SK-MEL-5 (cell line): ENCODE measurements at regions not wholly inside any gene's neighbourhood (a gene's known extent, or its start where the extent isn't known, plus 50 kb on each side); places are given as distances from the start of the nearest gene placed in this dataset.
A peak's percentile ranks its signal among the peaks of the same experiment; 100 is the strongest.

ENCODE experiments used
- DNase-seq: peaks from one replicate; pipeline ENCODE4 v3.0.0-alpha.2; 2016; ENCODE audit warnings: low read depth, low spot score
- in situ Hi-C: cut with HindIII; loops from 2 replicates; pipeline ENCODE4 v1.10.0; 2016; ENCODE audit warnings: low sequenced_read_pairs, high pct_unique_total_duplicates, low pct_unique_long_range_greater_than_20kb

DNA sequence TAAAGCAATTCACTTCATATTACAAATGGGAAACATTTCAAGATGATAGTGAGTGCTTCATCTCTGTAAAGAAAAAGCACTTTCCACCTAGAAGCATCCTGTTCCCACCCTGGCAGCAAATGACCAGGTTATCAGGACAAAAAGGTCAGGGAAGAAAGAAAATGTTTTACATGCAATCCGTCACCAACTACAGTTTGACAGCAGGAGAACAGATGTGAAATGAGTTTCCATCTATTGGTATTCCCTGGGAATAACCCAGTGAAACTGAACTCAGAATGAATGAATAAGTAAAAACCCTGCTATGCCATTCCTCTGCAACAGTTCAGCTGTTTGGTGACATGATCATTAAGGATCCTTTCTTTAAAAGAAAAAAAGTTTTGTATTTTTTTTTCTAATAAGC lies 67.6 kb downstream of the HTR1A start:
- in situ Hi-C loops: no loop called here
- no peak for DNase-seq

DNA sequence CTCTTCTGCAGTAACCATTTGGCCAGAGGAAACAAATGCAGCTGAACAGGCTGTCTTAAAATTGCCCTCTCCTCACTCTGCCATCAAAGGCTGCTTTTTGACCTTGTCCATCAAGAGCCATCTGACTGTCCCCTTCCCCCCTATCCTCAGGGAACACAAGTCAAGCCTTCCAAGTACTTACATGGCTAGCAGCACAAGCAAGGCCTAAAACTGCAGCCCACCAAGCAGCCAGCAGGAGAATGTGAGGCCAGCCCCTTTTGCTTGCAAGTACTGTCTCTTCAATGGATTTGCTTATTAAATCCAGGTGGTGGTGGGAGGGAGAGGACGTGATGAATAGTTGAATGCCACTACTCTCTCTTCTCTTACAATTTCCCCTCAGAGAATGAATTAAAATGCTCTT lies 83.5 kb downstream of the HTR1A start:
- in situ Hi-C loops: no loop called here
- DNase-seq: no peak

DNA sequence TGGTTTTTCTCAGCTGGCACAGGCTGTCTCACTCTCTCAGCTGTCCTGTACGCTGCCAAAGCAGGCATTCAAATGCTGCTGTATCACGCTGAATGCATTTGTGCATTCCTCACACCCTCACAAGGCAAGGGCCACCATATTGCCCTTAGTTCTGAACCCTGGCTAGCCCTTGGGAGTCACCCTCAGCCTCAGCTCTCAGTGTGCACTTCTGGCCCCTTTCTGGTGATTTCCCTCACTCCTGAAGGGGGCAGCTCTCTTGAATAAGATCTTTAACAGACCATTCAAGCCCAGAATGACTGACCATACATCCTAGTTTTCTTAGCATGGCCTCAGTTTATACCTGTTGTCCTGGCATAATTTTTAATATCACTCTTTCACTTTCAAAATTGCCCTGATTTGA lies 84.3 kb downstream of the HTR1A start:
- DNase-seq: no peak
- in situ Hi-C loops: no loop called here

DNA sequence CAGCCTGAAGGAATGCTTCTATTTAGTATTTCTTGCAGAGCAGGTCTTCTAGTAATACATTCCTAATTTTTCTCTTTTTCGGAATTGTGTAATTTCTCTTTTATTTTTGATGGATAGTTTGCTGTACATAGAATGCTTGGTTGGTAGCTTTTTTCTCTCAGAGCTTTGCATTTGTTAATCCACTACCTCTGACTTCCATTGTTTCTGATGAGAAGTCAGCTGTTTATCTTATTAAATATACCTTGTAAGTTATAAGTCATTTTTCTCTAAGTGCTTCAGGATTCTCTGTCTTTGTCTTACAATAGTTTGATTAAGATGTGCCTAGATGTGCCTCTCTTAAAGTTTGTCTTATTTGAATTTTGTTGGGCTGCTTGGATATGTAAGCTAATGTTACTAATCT lies 101.9 kb downstream of the HTR1A start:
- in situ Hi-C loops: no loop called here
- no peak for DNase-seq

- no peak for DNase-seq
- in situ Hi-C loops: no loop called here
Measured at GRCh38 chr5:63854076-63854475, 108.2 kb downstream of the HTR1A start.

- in situ Hi-C loops: no loop called here
- no peak for DNase-seq
Measured at GRCh38 chr5:63843190-63843589, 119.1 kb downstream of the HTR1A start.

DNA sequence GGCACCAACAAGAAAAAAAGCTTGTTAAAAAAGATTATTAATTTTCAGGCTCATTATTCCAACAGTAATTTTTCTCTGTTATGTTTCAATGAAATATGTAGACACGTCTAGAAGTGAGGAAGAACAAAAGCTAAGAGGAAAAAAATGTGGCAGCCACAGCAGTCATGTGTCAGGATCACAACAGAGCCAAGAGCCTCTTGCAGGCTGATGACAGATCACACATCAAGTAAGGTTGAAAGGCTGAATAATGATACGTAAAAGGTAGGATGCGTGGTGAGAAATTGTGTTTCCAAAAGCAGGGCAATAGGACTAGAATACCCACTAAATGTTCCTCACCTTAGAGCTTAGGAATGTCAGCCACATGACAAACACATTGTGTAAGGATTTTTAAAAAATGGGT lies 124.8 kb downstream of the HTR1A start:
- DNase-seq: no peak
- in situ Hi-C loops: no loop called here

DNA sequence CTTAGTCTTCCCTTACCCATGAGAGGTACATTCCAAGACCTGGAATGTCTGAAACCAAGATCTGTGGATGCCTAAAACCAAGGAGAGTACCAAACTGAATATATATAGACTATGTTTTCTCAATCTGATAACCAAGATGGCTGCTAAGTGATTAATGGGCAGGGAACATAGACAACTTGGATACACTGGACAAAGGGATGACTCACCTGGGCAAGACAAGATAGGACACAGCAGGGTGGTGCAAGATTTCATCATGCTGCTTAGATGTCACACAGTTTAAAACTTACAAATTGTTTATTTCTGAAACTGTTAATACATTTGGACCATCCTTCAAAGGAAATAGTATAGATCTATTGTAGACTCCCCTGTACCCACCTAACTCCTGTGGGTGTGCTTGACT lies 130.9 kb downstream of the HTR1A start:
- no peak for DNase-seq
- in situ Hi-C loops: no loop called here

DNA sequence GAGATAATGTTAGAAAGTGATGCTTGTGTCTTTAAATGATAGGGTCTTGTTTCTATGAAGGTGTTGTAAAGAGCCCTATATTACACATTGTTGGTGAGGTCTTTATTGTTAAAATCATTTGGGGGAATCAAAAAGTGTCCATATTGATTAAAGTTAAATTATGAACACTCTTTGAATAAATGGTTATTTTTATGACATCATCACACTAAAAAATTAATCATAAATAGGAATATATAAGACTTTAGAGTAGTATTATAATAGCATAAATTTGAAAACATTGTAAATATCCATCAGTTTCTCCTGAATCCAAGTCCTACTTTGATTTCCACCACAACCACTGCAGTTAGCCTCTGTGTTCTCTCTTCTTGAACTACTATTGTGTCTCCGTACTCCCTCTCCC lies 136.3 kb downstream of the HTR1A start:
- in situ Hi-C loops: no loop called here
- no peak for DNase-seq

DNA sequence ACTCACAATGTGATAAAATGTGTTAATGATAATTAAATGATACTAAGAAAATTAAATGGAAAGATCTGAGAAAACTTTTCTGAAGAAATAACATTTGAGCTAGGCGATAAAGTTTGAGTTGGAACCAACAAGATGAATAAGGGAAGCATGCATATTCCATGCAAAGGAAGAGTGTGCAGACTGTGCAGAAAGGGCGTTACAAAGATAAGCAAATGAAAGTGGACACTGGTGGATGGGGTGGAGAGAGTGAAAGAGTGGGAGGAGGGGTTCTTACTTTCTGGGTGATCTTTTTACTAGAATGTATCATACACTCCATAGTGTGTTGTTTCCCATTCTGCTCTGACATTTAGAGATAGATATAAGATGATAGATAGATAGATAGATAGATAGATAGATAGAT lies 138.7 kb downstream of the HTR1A start:
- no peak for DNase-seq
- in situ Hi-C loops: no loop called here

- in situ Hi-C loops: no loop called here
Measured at GRCh38 chr5:63822614-63823013, 139.6 kb downstream of the HTR1A start.

GRCh38 chr5:63820577-63820976 lies 141.7 kb downstream of the HTR1A start:
- DNase-seq: no peak
- in situ Hi-C loops: no loop called here

More at GRCh38 chr5:63822614-63823013, 139.6 kb downstream of the HTR1A start:
- DNase-seq: peak; percentile 32

- in situ Hi-C loops: no loop called here
- DNase-seq: no peak
Measured at GRCh38 chr5:63812693-63813092, 149.6 kb downstream of the HTR1A start.

- in situ Hi-C loops: no loop called here
- no peak for DNase-seq
Measured at GRCh38 chr5:63811961-63812360, 150.3 kb downstream of the HTR1A start.

DNA sequence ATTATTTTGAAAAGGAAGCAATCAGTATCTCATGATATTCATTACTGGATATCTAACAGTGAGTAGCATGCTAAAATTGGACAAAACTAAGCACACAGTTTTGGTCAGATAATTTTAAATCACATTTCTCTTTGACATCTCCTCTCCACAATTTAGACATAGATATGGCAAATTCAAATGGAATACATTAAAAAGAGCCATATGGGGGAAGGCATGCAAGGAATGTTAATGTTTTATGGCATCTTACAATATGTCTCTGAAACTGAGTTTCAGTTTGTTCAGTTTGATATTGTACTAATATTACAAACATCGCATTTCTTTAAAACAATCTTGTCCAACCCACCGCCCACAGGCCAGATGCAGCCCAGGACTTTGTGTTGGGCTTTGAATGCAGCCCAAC lies 151.0 kb downstream of the HTR1A start:
- DNase-seq: no peak
- in situ Hi-C loops: no loop called here

DNA sequence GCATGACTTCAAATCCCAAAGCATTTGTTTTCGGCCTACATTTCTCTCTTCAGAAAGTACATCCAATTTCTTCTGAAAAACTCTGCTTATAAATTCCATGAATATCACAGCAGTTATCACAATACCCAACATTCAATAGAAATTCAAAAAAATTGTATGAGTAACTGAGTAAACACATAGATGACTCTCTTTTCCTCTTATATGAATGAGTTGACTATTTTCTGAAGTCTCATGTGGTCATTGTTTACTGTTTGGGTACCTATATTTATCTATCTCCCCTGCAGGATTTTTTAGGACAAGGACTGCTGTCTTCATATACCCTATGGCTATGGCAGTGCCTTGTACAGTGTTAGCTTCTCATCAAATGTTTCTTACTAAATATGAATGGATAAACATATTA lies 157.1 kb downstream of the HTR1A start:
- DNase-seq: peak; percentile 75
- in situ Hi-C loops: no loop called here

- in situ Hi-C loops: no loop called here
- DNase-seq: no peak
Measured at GRCh38 chr5:63803165-63803564, 159.1 kb downstream of the HTR1A start.

- in situ Hi-C loops: no loop called here
- no peak for DNase-seq
Measured at GRCh38 chr5:63794979-63795378, 167.3 kb downstream of the HTR1A start.

DNA sequence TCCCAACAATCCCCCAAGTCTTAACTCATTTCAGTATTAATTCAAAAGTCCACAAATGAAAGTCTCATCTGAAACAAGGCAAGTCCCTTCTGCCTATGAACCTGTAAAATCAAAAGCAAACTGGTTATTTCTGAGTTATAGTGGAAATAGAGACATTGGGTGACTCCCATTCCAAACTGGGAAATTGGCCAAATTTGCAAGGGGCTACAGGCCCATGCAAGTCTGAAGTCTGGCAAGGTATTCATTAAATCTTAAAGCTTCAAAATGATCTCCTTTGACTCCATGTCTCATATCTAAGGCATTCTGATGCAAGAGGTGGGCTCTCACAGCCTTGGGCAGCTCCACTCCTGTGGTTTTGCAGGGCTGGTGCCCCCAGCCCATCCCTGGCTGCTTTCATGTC lies 167.9 kb downstream of the HTR1A start:
- in situ Hi-C loops: no loop called here
- DNase-seq: no peak

GRCh38 chr5:63774939-63775338 lies 187.3 kb downstream of the HTR1A start:
- no peak for DNase-seq
- in situ Hi-C loops: no loop called here
